Astrocyte (in vitro differentiated cells and primary cell): ENCODE measurements at regions not wholly inside any gene's neighbourhood (a gene's known extent, or its start where the extent isn't known, plus 50 kb on each side); places are given as distances from the start of the nearest gene placed in this dataset.

ENCODE experiments used
- CTCF ChIP-seq: IDR thresholded peaks from 2 replicates; pipeline ENCODE4 v1.5.1; 2011; ENCODE audit warnings: low read depth, mild to moderate bottlenecking, inconsistent platforms, low read length, moderate library complexity; ENCODE audit not compliant: insufficient read depth
- EZH2 ChIP-seq: IDR thresholded peaks from 2 replicates; pipeline ENCODE4 v1.6.1; 2012; ENCODE audit warnings: mild to moderate bottlenecking, low read length, inconsistent platforms; ENCODE audit not compliant: insufficient read depth

- TF ChIP-seq CTCF: no peak
- TF ChIP-seq EZH2: no peak
Observed at GRCh38 chr22:47676685-47677084, 914.2 kb downstream of the TBC1D22A start.
